ENCODE measurements at regions not wholly inside any gene's neighbourhood (a gene's known extent, or its start where the extent isn't known, plus 50 kb on each side); places are given as distances from the start of the nearest gene placed in this dataset.
"Not testable (repeated sequence)": the region's sequence is repeated elsewhere in the genome, so short reads cannot be mapped to it uniquely, and the experiment has no call there.

DNA sequence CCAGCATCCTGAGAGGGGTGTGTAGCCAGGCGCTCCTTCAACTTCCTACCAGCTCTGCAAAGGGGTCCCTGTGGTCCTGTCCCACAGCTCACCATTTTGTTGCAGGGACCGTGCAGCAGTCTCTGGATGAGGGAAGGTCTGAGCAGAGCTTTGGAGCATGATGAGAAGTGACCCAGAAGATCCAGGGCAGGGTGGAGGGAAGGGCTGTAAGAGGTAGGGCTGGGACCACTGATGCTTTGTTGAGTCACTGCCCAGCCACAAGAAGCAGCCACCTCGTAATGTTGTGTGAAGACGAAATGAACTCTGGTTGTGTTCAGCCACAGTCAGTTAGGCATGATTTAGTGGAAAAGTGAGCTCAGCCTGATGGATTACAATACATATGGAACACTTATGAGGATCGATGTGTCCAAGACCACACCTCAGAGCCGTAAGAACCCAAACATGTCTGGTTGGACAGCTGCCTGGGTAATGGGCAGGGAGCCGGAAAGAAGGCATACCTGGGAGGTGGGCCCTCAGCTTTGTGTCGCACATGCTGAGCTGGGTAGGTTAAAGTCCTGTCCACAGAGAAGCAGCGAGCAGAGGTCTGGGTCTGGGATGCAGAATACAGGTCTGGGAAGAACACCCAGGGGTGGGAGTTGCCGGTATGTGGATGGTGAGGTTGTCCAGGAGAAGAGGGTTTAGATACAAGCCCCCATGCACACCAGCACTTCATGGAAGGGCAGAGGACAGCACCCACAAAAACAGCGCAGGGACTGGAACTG, 250.1 kb downstream of the GADD45G start:
- Histone ChIP-seq H3K4me3 (ENCODE audit: low read length in 3 of 3) (no peak overlapping the region), H3K9me3 (ENCODE audit: control insufficient read depth in 3 of 3, low read length in 3 of 3) (peaks cover 0 to 5% (median 0%) of the 10 kb centered on the region in 3 donors), H3K4me1 (ENCODE audit: control insufficient read depth in 3 of 3, insufficient read depth in 3 of 3, low read length in 3 of 3) (no peaks in the 10 kb centered on the region), H3K36me3 (ENCODE audit: control insufficient read depth in 3 of 3, insufficient read depth in 3 of 3, low read length in 3 of 3) (no peaks in the 10 kb centered on the region), H3K27ac (ENCODE audit: low read depth, low read length) (no peak overlapping the region), H3K9ac (ENCODE audit: low read depth in 1 of 3, low read length in 3 of 3) (no peak overlapping the region), H3K27me3 (ENCODE audit: control insufficient read depth in 3 of 3, insufficient read depth in 3 of 3, low read length in 3 of 3) (no peaks in the 10 kb centered on the region)

GRCh38 chr9:89856296-89856695, 251.5 kb downstream of the GADD45G start:
- not testable (repeated sequence) for H3K4me3 ChIP-seq (ENCODE audit: low read length in 3 of 3); H3K27me3 ChIP-seq (ENCODE audit: control insufficient read depth in 3 of 3, insufficient read depth in 3 of 3, low read length in 3 of 3); H3K9ac ChIP-seq (ENCODE audit: low read depth in 1 of 3, low read length in 3 of 3); H3K4me1 ChIP-seq (ENCODE audit: control insufficient read depth in 3 of 3, insufficient read depth in 3 of 3, low read length in 3 of 3); H3K36me3 ChIP-seq (ENCODE audit: control insufficient read depth in 3 of 3, insufficient read depth in 3 of 3, low read length in 3 of 3); H3K27ac ChIP-seq (ENCODE audit: low read depth, low read length); H3K9me3 ChIP-seq (ENCODE audit: control insufficient read depth in 3 of 3, low read length in 3 of 3)

DNA sequence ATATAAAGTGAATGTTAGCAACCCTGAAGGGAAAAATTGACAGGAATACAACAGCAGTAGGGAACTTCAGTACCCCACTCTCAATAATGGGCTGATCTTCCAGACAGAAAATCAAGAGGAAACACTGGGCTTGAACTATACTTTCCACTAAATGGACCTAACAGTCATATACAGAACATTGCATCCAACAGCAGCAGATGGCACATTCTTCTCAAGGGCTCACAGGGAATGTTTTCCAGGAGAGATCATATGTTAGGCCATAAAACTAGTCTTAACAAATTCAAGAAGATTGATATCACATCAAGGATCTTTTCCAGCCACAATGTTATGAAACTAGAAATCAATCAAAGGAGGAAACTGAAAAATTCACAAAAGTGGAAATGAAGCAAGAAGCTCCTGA, 252.1 kb downstream of the GADD45G start:
- H3K36me3 ChIP-seq (ENCODE audit: control insufficient read depth in 3 of 3, insufficient read depth in 3 of 3, low read length in 3 of 3); H3K4me1 ChIP-seq (ENCODE audit: control insufficient read depth in 3 of 3, insufficient read depth in 3 of 3, low read length in 3 of 3); H3K27me3 ChIP-seq (ENCODE audit: control insufficient read depth in 3 of 3, insufficient read depth in 3 of 3, low read length in 3 of 3); H3K4me3 ChIP-seq (ENCODE audit: low read length in 3 of 3); H3K9ac ChIP-seq (ENCODE audit: low read depth in 1 of 3, low read length in 3 of 3); H3K27ac ChIP-seq (ENCODE audit: low read depth, low read length); H3K9me3 ChIP-seq (ENCODE audit: control insufficient read depth in 3 of 3, low read length in 3 of 3): not testable (repeated sequence)

DNA sequence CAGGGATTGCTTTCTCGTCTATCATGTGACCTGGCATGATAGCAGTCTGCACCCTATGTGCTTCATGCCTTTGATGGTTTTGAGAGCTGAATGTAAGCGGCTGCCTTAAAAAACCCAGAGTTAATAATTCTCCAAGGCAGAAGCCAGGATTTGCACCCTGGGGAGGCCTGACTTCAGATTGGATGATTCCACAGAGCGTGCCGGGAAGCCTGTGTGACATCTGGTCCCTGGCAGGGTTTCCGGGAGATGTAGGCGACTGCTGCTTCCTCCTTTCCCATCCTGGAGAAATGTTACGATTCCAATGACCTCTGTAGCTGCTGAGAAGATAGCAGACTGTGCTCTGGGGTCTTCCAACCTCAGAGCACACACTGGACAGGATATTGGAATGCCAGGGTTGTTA, 255.0 kb downstream of the GADD45G start:
- not testable (repeated sequence) for H3K36me3 ChIP-seq (ENCODE audit: control insufficient read depth in 3 of 3, insufficient read depth in 3 of 3, low read length in 3 of 3); H3K27me3 ChIP-seq (ENCODE audit: control insufficient read depth in 3 of 3, insufficient read depth in 3 of 3, low read length in 3 of 3); H3K9me3 ChIP-seq (ENCODE audit: control insufficient read depth in 3 of 3, low read length in 3 of 3); H3K9ac ChIP-seq (ENCODE audit: low read depth in 1 of 3, low read length in 3 of 3); H3K4me3 ChIP-seq (ENCODE audit: low read length in 3 of 3); H3K4me1 ChIP-seq (ENCODE audit: control insufficient read depth in 3 of 3, insufficient read depth in 3 of 3, low read length in 3 of 3); H3K27ac ChIP-seq (ENCODE audit: low read depth, low read length)

DNA sequence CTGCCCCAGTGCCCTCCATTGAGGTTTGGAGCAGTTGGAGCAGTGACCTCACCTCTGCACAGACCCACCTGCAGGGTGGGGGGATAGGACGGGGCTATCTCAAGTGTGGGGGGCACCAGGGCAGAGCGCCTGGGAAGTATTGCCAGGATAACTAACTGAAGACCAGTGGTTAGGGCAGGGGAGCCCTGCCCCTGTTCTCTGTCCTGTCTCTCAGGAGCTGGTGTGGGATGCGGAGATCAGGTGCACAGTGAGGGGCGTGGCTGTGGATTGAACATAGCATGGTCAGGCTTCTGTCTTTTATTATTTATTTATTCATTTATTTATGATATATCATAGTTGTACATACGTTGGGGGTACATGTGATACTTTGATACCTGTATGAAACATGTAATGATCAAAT, 256.6 kb downstream of the GADD45G start:
- H3K9me3 ChIP-seq (ENCODE audit: control insufficient read depth in 3 of 3, low read length in 3 of 3); H3K27ac ChIP-seq (ENCODE audit: low read depth, low read length); H3K4me1 ChIP-seq (ENCODE audit: control insufficient read depth in 3 of 3, insufficient read depth in 3 of 3, low read length in 3 of 3); H3K4me3 ChIP-seq (ENCODE audit: low read length in 3 of 3); H3K36me3 ChIP-seq (ENCODE audit: control insufficient read depth in 3 of 3, insufficient read depth in 3 of 3, low read length in 3 of 3); H3K9ac ChIP-seq (ENCODE audit: low read depth in 1 of 3, low read length in 3 of 3); H3K27me3 ChIP-seq (ENCODE audit: control insufficient read depth in 3 of 3, insufficient read depth in 3 of 3, low read length in 3 of 3): not testable (repeated sequence)

DNA sequence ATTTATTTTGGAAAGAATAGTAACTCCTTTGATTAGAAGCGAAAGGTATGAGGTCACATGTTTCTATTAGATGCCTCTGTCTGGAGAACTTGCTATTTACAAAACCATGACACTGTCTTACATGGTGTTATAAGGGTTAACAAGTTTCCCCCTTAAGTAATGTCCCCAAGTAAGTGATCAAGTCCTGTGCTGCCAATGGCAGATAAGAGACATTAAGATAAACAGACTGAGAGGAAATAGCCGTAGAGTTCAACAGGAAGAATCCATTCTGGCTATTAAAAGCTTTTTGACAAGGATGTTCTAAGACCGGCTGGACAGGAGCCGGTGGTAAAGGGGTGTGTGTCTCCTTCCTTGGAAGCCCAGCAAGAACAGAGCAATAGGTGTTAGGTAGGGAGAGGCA, 257.5 kb downstream of the GADD45G start:
- H3K4me3 ChIP-seq (ENCODE audit: low read length in 3 of 3): no peak overlapping the region
- H3K27ac ChIP-seq (ENCODE audit: low read depth, low read length): no peak overlapping the region
- H3K36me3 ChIP-seq (ENCODE audit: control insufficient read depth in 3 of 3, insufficient read depth in 3 of 3, low read length in 3 of 3): no peaks in the 10 kb centered on the region
- H3K4me1 ChIP-seq (ENCODE audit: control insufficient read depth in 3 of 3, insufficient read depth in 3 of 3, low read length in 3 of 3): no peaks in the 10 kb centered on the region
- no peak overlapping the region for H3K9ac ChIP-seq (ENCODE audit: low read depth in 1 of 3, low read length in 3 of 3)
- H3K9me3 ChIP-seq (ENCODE audit: control insufficient read depth in 3 of 3, low read length in 3 of 3): peaks cover 0 to 5% (median 0%) of the 10 kb centered on the region in 3 donors
- no peaks in the 10 kb centered on the region for H3K27me3 ChIP-seq (ENCODE audit: control insufficient read depth in 3 of 3, insufficient read depth in 3 of 3, low read length in 3 of 3)

DNA sequence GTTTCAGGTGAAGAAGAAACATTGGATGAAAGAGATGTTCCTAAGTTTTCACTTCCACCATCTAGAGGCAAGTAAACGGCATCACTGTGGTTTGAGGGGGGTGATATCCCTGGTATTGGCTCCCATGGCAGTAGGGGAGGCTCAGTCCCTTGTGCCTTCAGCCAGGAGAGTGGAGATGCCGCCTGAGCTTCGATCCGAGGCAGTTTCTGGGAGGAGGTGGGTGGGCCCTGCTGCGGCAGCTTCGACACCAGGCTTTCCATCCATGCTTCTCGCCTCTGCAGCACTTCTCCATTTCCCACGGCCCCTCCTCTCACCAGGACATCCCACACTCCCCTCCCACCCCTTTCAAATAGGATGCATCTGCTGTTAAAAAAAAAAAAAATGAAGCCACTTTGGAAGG, 258.3 kb downstream of the GADD45G start:
- Histone ChIP-seq H3K9ac (ENCODE audit: low read depth in 1 of 3, low read length in 3 of 3) (no peak overlapping the region), H3K27me3 (ENCODE audit: control insufficient read depth in 3 of 3, insufficient read depth in 3 of 3, low read length in 3 of 3) (no peaks in the 10 kb centered on the region)

GRCh38 chr9:89863837-89864236, 259.0 kb downstream of the GADD45G start:
- H3K27ac ChIP-seq (ENCODE audit: low read depth, low read length): no peak overlapping the region
- no peaks in the 10 kb centered on the region for H3K4me1 ChIP-seq (ENCODE audit: control insufficient read depth in 3 of 3, insufficient read depth in 3 of 3, low read length in 3 of 3)
- H3K4me3 ChIP-seq (ENCODE audit: low read length in 3 of 3): no peak overlapping the region
- H3K9me3 ChIP-seq (ENCODE audit: control insufficient read depth in 3 of 3, low read length in 3 of 3): no peaks in the 10 kb centered on the region
- H3K36me3 ChIP-seq (ENCODE audit: control insufficient read depth in 3 of 3, insufficient read depth in 3 of 3, low read length in 3 of 3): no peaks in the 10 kb centered on the region
- no peaks in the 10 kb centered on the region for H3K27me3 ChIP-seq (ENCODE audit: control insufficient read depth in 3 of 3, insufficient read depth in 3 of 3, low read length in 3 of 3)
- no peak overlapping the region for H3K9ac ChIP-seq (ENCODE audit: low read depth in 1 of 3, low read length in 3 of 3)

More for the DNA sequence above, 258.3 kb downstream of the GADD45G start:
- H3K4me1 ChIP-seq (ENCODE audit: control insufficient read depth in 3 of 3, insufficient read depth in 3 of 3, low read length in 3 of 3): no peaks in the 10 kb centered on the region
- H3K9me3 ChIP-seq (ENCODE audit: control insufficient read depth in 3 of 3, low read length in 3 of 3): peaks cover 0 to 3% (median 0%) of the 10 kb centered on the region in 3 donors
- no peaks in the 10 kb centered on the region for H3K36me3 ChIP-seq (ENCODE audit: control insufficient read depth in 3 of 3, insufficient read depth in 3 of 3, low read length in 3 of 3)
- no peak overlapping the region for H3K27ac ChIP-seq (ENCODE audit: low read depth, low read length)
- no peak overlapping the region for H3K4me3 ChIP-seq (ENCODE audit: low read length in 3 of 3)

- H3K27ac ChIP-seq (ENCODE audit: low read depth, low read length): no peak overlapping the region
- H3K9ac ChIP-seq (ENCODE audit: low read depth in 1 of 3, low read length in 3 of 3): no peak overlapping the region
- no peaks in the 10 kb centered on the region for H3K36me3 ChIP-seq (ENCODE audit: control insufficient read depth in 3 of 3, insufficient read depth in 3 of 3, low read length in 3 of 3)
- H3K27me3 ChIP-seq (ENCODE audit: control insufficient read depth in 3 of 3, insufficient read depth in 3 of 3, low read length in 3 of 3): no peaks in the 10 kb centered on the region
- no peak overlapping the region for H3K4me3 ChIP-seq (ENCODE audit: low read length in 3 of 3)
- H3K4me1 ChIP-seq (ENCODE audit: control insufficient read depth in 3 of 3, insufficient read depth in 3 of 3, low read length in 3 of 3): no peaks in the 10 kb centered on the region
- no peaks in the 10 kb centered on the region for H3K9me3 ChIP-seq (ENCODE audit: control insufficient read depth in 3 of 3, low read length in 3 of 3)
Observed at GRCh38 chr9:89864257-89864656, 259.4 kb downstream of the GADD45G start.

- Histone ChIP-seq H3K9me3 (ENCODE audit: control insufficient read depth in 3 of 3, low read length in 3 of 3) (no peaks in the 10 kb centered on the region), H3K9ac (ENCODE audit: low read depth in 1 of 3, low read length in 3 of 3) (no peak overlapping the region), H3K27me3 (ENCODE audit: control insufficient read depth in 3 of 3, insufficient read depth in 3 of 3, low read length in 3 of 3) (no peaks in the 10 kb centered on the region), H3K27ac (ENCODE audit: low read depth, low read length) (no peak overlapping the region), H3K36me3 (ENCODE audit: control insufficient read depth in 3 of 3, insufficient read depth in 3 of 3, low read length in 3 of 3) (no peaks in the 10 kb centered on the region), H3K4me1 (ENCODE audit: control insufficient read depth in 3 of 3, insufficient read depth in 3 of 3, low read length in 3 of 3) (no peaks in the 10 kb centered on the region), H3K4me3 (ENCODE audit: low read length in 3 of 3) (no peak overlapping the region)
Observed at GRCh38 chr9:89864731-89865130, 259.9 kb downstream of the GADD45G start.

Data from skeletal muscle tissue (tissue), 3 donors.